G401.6 (cell line): ENCODE measurements at regions not wholly inside any gene's neighbourhood (a gene's known extent, or its start where the extent isn't known, plus 50 kb on each side); places are given as distances from the start of the nearest gene placed in this dataset.
"Not testable (repeated sequence)": the region's sequence is repeated elsewhere in the genome, so short reads cannot be mapped to it uniquely, and the experiment has no call there.

Experiments used
- FAIRE-seq: peaks from 2 replicates; lab custom pipeline; 2012; peaks lifted over from hg19 to GRCh38; lab: Jason Lieb, UNC

DNA sequence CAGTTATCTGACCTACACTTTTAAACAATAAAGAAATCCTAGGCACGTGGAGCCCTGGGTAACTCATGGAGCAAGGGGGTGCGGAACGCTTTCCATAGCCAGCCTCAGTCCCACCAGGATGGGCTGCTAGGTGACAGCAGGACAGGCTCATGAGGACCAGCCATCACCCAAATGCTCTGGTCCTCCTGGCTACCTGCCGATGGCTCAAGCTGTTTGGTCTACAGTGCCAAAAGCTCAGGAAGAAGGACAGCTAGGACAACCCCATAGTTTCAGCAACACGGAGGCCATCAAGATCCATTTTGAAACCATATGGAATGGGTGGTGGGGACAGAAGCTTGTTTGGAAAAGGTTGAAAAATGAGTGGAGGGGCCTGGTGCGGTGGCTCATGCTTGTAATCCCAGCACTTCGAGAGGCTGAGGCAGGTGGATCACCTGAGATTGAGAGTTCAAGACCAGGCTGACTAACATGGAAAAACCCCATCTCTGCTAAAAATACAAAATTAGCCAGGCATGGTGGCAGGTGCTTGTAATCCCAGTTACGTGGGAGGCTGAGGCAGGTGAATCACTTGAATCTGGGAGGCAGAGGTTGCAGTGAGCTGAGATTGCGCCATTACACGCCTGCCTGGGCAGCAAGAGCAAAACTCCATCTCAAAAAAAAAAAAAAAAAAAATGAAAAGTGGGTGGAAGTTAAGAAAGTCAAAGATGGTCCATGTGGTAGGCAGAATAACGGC lies 93.7 kb upstream of the ALDH3B2 start:
- not testable (repeated sequence) for FAIRE-seq

DNA sequence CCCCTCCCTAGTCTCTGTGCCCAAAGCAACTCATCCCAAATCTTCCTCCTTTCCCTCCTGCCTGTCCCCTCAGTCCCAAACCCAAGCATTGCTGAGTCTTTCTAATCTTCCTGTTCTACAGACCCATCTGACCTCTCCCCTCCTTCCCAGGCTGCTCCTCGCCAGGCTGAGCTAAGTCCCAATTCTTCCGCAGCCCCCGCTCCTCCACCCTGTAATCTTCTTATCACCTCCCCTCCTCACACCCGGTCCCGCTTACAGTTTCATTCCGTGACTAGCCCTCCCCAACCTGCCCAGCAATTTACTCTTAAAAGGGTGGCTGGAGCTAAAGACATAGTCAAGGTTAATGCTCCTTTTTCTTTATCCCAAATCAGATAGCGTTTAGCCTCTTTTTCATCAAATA lies 86.8 kb upstream of the ALDH3B2 start:
- FAIRE-seq = not testable (repeated sequence)

DNA sequence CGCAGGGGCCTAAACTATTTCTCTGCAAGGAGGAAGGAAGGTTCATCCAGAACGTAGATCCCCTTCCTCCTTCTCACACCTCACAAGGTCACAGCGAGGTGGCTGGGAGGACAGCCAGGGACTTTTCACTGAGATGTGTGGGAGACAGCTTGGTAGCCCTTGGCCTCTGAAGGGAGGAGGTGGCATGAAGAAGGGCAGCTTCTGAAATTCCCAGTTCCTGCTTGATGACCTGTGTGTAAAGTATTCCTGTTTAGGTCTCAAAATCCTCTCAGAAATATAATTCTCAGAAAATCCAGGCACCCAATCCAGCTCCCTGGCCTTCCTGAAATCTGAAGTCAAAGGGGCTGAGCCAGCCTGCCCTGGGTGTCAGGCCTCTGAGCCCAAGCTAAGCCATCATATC lies 84.9 kb upstream of the ALDH3B2 start:
- not testable (repeated sequence) for FAIRE-seq

DNA sequence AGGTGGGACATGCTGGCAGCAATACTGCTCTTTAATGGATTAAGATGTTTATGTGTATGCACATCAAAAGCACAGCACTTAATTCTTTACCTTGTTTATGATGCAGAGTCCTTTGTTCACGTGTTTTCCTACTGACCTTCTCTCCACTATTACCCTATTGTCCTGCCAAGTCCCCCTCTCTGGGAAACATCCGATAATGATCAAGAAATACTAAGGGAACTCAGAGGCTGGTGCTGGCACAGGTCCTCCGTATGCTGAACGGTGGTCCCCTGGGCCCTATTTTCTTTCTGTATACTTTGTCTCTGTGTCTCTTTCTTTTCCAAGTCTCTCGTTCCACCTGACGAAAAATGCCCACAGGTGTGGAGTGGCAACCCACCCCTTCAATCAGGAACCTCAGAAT lies 84.0 kb upstream of the ALDH3B2 start:
- not testable (repeated sequence) for FAIRE-seq

DNA sequence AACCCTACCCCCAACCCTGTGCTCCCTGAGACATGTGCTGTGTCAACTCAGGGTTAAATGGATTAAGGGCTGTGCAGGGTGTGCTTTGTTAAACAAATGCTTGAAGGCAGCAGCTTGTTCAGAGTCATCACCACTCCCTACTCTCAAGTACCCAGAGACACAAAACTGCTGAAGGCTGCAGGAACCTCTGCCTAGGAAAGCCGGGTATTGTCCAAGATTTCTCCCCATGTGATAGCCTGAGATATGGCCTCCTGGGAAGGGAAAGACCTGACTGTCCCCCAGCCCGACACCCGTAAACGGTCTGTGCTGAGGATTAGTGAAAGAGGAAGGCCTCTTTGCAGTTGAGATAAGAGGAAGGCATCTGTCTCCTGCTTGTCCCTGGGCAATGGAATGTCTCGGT lies 83.6 kb upstream of the ALDH3B2 start:
- FAIRE-seq = not testable (repeated sequence)

DNA sequence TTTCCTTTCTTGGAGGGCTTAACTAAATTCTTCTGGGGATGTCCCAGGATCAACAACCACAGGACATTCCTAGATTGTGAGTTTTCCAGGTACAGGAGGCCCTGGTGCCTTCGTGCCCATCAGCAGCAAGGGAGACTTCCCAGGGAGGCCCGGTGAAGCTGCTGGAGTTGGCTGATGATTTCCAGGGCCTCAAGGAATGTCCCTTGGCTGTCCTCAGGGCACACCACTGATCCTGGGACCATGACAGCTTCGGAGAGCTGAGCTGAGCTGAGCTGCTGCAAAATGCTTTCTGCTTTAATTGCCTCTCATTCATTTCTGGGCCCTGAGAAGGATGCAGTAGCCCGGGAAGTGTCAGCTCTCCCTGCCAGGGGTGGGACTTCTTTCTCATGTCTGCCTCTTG lies 79.4 kb upstream of the ALDH3B2 start:
- not testable (repeated sequence) for FAIRE-seq

DNA sequence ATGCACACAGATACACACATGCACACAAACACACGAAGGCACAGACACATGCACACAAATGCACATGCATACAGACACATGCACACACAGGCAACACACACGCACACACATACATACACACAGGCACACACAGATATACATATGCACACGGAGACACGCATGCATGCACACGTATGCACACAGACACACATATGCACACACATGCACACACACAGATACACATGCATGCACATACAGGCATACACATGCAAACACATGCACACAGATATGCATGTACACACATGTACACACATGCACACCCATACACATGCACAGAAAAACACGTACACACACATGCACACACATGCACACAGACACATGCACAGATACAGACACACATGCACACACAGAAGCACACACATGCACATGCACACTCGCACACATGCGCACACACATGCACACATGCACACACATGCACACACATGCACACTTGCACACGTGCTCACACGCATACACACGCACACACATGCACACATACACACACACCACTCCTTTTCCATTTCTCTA lies 70.8 kb upstream of the ALDH3B2 start:
- FAIRE-seq = no peak

DNA sequence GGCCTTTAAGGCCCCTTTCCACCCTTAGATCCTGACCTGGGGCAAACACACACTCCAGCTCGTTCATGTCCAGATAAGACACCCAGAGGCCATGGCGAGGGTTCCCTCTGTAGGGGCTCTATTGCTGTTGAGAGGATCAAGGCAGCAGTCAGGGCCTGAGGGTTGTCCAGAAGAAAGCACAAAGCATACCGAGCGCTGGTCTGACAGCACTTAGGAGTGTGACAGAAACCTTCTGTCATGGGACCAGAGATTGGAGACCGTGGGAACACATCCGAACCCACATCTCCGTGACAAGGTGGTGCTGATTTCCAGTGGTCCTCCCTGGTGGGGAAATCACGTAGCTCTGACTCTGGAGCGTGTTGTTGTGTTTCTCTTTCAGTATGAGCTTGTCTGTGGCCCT lies 69.8 kb upstream of the ALDH3B2 start:
- FAIRE-seq = not testable (repeated sequence)

DNA sequence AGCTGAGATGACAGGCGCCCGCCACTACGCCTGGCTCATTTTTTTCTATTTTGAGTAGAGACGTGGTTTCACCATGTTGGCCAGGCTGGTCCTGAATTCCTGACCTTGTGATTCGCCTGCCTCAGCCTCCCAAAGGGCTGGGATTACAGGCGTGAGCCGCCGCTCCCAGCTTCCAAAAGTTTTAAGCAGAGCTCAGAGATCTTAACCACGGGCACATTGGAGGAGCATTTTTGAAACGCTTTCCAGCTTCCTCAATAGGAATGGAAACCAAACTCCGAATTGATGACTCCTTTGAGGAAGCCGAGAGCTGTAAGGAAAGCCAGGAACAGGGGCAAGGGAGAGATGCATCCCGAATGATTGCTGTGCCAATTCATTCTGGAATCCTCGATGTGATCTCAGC lies 63.8 kb upstream of the ALDH3B2 start:
- not testable (repeated sequence) for FAIRE-seq

DNA sequence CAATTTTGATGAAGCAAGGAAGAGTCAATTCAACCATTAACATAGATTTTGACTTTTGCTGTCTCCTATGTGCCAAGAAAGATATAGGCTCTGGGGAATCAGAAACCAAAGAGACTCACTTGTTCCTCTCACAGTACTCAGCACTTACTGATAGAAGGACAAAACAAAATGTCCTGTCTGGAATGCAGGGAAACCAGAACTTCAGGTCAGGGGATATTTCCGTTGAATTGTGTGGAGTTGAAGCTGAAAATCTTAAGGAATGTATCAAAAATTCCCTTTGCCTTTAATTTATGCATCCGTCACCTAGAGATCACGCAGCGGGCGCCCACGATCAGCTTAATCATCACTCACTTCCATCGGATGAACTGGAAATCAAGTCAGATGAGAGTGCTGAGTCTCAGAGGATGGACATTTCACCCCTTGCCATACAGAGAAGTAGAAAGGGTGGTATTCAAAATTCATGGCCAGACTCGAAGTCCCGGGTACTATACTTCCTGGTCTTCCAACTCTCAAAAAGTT lies 63.2 kb upstream of the ALDH3B2 start:
- not testable (repeated sequence) for FAIRE-seq

DNA sequence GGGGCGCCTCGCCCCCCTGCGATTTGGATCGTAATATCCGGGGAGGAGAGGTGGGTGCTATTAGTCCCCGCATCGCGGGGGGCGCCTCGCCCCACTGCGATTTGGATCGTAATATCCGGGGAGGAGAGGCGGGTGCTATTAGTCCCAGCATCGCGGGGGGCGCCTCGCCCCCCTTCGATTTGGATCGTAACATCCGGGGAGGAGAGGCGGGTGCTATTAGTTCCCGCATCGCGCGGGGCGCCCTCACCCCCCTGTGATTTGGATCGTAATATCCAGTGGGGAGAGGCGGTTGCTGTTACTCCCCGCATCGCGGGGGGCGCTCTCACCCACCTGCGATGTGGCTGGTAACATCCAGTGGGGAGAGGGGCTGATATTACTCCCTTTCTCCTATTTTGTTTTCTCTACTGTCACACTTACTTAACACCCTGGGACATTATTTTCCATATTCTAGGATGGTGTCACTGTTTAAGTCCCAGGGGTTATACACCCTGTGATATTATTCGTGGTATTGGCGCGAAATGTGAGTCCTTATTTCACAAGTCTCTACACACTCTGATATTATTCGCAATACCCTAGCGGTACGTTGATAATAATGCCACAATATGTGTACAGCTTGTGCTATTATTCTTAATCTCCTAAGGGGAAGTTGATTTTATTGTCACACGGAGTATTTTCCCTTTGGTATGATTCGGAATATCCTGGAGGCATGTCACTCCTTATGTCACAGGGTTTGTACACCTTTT lies 57.8 kb upstream of the ALDH3B2 start:
- FAIRE-seq = no peak

DNA sequence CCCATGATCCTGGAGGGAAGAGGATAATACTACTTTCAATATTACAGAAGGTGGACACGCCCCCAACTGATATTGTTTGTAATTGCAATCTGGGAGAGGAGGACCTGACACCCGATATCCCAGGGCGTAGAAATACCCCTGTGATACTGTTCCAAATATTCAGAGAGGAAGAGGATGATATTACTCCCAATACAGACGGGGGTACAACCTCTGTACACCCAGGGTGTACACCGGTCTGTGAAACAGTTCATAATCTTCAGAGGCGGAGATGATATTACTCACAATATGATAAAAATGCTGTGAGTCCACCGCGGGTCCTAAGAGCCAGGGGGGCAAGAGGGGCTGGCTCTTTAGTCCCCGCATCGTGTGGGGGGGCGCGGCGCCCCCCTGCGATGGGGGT lies 57.2 kb upstream of the ALDH3B2 start:
- no peak for FAIRE-seq

DNA sequence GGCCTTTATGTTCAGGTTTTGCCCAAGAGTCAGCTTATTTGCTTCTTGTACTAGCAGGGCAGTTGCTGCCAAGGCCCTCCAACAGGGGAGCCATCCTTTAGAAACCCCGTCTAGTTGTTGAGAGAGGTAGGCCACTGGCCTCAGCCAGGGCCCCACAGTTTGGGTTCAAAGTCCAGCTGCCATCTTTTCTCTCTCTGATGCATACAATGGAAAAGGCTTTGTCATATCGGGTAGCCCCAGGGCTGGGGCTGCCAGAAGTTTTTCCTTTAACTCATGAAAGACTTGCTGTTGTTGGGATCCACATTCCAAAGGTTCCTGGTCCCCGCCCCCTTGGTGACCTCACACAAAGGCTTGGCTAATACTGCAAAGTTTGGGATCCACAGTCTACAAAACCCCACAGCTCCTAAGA lies 53.7 kb upstream of the ALDH3B2 start:
- FAIRE-seq = not testable (repeated sequence)

DNA sequence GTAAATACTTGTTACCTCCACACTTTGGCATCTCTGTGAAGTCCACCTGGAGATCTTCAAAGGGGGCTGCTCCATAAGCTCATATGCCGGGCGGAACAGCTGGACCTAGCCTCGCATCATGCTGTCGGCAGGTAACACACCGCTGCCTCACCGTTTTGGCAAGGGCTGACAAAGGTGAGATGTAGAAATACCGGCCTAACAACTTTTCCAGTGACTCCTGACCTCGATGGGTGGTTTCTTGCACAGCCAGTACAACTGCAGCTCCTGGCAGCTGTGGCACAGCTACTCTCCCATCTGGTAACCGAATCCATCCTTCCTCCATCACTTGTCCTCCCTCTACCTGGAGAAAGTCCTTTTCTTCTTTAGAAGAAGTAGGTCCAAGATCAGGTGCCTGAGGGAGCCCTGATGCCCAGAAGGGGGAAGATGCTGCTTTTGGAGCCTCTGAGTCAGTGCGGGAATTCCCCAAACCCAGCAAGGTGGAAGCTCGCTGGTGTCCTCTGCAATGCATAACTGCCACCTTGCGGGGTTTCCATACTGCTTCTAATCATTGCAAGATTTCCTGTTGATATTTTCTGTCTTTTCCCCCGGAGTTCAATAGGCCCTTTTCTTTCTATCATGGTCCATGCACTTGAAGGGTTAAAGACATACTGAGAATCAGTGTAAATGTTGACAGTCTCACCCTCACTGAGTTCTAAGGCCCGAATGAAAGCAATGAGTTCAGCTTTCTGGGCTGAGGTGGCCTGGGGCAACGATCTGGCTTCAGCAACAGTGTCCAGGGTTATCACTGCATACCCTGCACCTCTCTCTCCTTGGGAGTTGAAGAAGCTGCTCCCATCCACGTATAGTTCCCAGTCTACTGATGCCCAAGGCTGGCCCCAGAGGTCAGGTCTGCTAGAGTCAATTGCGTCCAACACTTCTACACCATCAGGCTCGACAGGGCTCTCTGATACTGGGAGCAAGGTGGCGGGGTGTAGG lies 52.9 kb upstream of the ALDH3B2 start:
- not testable (repeated sequence) for FAIRE-seq
